Left renal cortex interstitium (tissue), 4 donors: ENCODE measurements at regions not wholly inside any gene's neighbourhood (a gene's known extent, or its start where the extent isn't known, plus 50 kb on each side); places are given as distances from the start of the nearest gene placed in this dataset.

Experiments
- DNase-seq, 4 donors: peaks; one replicate each; pipeline ENCODE4 v3.0.0-alpha.2; 2013; ENCODE audit warnings: low read depth in 4 of 4, low spot score in 2 of 4, missing footprints in 1 of 4

- no peak for DNase-seq
Observed at GRCh38 chr3:30069056-30069455, 537.3 kb upstream of the TGFBR2 start.

GRCh38 chr3:30073040-30073439, 533.4 kb upstream of the TGFBR2 start:
- no peak for DNase-seq

DNA sequence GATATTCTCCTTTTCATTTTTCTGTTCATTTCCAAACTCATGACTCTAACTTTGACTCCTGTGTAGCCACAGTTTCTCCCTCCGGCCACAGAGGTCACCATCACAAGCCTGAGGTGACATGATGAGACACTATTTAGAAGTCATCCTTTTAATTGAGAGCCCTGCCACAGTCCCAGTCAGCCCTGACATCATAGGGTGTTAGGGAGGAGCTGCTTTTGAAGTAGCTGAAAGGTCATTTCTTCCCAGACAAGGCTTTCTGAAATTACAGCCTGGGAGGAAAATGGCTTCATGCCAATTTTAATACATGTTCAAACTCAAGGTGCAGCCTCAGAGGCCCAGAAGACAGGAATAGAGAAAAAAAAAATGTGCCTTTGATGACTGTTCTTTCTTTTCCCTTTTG, 532.8 kb upstream of the TGFBR2 start:
- peak in 1 of 4 donors; percentile 31 for DNase-seq

DNA sequence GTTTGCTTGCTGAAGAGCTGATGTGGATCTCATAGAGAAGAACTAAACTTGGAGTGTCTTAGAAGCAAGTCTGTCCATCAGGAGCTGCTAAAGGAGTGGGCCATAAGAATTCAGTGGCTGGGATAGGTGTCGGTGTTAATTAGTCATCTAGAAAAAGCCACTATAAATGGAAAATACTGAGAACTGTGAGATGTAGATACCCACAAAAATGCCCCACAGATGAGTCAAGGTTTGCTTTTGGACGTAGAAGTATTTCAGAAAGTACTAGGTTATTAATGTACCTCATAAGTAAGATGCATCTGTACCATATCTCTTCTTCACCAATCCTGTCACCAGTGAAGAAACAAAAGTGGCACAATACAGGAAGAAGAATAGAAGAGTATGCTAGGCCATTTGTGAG, 530.9 kb upstream of the TGFBR2 start:
- no peak for DNase-seq

- DNase-seq, result no peak
Observed at GRCh38 chr3:30076899-30077298, 529.5 kb upstream of the TGFBR2 start.

DNA sequence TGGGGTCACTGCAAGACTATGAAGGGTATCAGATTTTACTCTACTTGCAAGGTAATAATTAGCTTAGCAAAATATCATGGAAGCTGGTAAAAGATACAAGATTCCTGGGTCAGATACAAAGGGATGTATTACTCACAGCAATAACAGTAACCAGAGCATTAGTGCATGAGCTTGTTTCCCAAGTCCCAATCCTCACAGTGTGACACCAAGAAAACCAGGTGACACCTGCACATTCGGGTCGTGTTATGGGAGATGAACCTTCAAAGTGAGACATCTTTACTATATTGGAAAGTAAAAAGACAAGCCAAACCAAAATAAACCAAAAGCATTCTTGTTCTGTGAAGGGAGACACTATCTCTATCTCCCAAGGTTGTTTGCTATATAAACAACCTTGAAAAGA, 528.7 kb upstream of the TGFBR2 start:
- DNase-seq, result no peak

- no peak for DNase-seq
Observed at GRCh38 chr3:30078736-30079135, 527.7 kb upstream of the TGFBR2 start.

- no peak for DNase-seq
Observed at GRCh38 chr3:30081904-30082303, 524.5 kb upstream of the TGFBR2 start.

DNA sequence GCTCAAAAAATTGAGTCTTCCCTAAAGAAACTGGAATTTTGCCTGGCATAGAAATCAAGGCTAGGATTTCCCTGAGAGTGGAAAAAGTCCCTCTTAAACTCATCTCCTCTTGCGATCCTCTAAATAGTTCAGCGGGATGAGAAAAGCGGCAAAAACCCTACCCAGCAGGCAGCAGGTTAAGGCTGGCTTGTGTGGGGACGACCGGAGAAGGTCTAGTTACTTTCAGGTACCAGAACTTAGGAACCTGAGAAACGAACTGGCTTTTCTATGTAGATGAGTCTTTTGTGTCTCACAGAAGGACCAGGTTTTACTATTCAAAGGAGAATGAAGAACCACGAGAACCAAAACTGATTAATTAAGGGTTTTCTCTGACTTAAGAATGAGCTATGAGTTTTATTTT, 523.7 kb upstream of the TGFBR2 start:
- DNase-seq, result no peak

DNA sequence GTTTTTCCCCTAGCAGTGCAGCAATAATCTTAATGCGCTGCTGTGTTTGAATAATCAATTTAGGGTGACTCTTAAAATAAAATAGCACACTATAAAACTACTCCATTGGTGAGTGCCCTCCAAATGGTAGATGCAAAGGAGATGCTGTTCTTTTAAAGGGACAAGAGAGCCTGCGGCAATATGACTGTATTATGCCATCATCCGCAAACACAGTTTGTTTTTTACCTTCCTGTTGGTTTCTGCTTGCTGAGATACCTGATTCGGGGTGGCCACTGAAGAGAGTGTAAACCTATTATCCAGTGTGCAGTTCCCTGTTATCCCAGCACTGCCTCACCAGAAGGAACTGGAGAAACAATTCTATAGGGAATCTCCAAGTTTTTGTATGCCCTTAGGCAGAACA, 523.1 kb upstream of the TGFBR2 start:
- DNase-seq, result no peak

DNA sequence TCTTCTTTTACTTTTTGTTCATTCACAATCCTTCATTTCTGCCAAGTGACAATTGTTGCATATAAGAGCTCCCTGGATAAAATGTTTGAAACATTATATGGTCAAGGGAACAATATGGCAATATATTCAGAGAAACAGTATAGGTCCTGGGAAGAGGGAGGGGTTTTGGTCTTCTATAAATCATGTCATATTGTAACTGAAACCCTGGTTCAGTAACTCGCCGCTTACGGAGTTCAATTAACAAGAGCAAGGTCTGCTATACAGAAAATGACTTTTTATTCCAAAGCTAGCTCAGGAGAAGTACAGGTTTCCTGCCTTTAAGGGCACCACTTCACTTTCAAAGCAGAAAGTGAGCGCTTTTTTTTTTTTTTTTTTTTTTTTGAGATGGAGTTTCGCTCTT, 522.1 kb upstream of the TGFBR2 start:
- no peak for DNase-seq

GRCh38 chr3:30084971-30085403, 521.4 kb upstream of the TGFBR2 start:
- DNase-seq, result no peak

- no peak for DNase-seq
Observed at GRCh38 chr3:30085486-30085885, 520.9 kb upstream of the TGFBR2 start.

- DNase-seq, result no peak
Observed at GRCh38 chr3:30091686-30092085, 514.7 kb upstream of the TGFBR2 start.

DNA sequence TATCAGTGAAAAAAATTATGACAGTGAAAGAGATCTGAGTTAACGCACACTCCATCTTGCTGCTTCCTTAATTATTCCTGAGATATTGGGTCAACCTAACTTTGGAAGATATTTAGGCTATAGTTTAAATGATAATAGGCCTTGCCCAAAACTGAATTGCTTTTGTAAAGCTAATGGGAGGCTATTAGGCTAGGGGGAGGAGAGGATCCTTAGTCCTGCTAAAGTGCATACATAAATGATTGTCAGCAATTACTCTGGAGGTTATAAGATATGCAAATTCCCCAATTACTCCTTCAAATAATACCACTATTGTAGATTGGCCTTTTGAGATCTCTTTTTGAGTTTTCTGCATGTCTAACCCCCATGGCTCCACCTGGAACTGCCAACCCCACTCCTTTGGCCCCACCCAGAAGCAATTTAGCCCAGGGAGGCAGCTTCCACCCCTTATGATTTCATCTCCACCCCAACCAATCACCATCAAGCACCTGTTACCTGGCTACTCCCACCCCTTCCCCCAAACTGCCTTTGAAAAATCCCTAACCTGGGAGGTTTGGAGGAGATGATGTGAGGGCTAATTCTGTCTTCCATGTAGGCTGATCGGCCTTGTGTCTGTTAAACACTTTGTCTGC, 509.3 kb upstream of the TGFBR2 start:
- no peak for DNase-seq

- no peak for DNase-seq
Observed at GRCh38 chr3:30098243-30098642, 508.2 kb upstream of the TGFBR2 start.

DNA sequence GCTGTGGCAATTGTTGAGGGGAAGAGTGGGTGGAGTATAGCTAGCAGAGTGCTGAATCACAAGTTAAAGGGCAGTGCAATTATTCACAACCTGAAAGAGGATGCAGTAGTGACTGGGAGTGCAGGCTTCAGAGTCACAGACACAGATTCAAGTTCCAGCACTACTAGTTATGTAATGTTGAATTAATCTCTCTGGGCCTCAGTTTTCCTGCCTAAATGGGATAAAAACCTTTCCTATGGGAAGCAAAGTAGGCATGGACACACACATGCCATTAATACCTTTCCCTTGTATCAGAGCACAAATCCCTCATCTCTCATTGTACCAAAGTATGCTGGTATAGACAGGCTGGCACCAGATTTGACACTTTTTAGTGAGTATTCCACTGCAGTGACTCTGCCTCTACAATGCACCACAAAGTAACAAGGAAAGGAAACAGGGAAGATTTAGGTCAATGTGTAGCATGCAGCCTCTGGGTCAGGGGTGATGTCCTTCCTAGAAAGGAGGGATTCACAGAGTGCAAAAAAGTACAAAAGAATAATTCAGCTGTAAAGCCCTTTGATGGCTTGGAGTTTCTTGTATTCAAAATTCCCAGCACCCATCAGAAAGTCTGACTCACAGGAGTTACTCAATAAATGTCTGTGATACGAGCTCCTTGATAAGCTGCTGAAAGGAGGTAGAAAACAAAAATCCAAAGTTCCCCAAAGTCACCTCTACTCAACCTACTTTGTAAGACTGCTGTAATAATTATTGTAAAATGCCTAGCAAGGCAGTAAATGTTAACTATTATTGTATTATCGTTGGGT, 507.5 kb upstream of the TGFBR2 start:
- no peak for DNase-seq

DNA sequence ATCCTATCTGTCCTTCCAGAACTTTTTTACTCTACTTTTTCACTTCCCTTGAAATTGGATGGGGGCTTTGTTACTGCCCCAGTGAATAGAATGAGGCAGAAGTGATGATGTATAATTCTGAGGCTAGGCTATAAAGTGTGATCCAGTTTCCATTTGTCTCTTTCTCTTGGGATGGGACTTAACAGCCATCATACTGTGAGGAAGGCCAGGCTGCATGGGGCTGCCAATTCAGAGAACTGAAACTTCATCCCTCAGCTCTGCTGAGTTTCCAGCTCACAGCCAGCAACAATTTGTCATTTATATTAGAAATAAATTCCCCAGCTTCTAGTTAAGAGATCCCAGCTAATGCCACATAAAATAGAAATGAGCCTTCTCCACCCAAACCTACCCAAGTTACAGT, 504.0 kb upstream of the TGFBR2 start:
- DNase-seq, result no peak

DNA sequence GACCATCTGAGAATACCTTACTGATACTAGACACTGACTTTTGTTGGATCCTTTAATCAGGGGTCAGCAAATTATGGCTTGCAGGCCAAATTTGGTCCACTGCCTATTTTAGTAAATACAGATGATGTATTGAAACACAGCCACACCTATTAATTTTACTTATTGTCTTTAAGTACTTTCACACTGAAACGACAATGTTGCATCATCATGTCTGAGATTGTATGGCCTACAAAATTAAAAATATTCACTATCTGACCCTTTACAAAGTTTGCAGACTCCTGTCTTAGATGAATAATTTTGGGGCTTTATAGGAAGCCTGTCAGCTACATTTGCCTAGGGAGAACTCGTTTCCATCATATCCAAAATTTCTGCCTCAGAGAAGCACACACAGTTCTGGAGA, 503.2 kb upstream of the TGFBR2 start:
- no peak for DNase-seq

DNA sequence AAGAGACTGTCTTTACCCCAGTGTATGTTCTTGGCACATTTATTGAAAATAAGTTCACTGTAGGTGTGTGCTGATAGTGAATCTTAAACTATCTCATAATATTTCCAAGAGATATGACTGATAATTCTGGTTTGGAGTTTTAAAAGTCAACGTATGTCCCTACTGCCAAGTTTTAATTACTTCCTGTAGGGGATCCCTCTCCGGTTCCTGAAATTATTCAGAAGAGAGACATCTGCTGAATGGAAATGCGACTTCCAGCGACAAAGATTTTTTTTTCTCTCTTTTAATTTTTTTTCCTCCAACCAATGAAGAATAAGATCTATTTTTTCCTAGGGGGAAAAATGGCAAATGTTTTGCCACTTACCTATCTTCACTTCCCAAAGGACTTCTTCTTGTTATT, 498.9 kb upstream of the TGFBR2 start:
- DNase-seq, result no peak

DNA sequence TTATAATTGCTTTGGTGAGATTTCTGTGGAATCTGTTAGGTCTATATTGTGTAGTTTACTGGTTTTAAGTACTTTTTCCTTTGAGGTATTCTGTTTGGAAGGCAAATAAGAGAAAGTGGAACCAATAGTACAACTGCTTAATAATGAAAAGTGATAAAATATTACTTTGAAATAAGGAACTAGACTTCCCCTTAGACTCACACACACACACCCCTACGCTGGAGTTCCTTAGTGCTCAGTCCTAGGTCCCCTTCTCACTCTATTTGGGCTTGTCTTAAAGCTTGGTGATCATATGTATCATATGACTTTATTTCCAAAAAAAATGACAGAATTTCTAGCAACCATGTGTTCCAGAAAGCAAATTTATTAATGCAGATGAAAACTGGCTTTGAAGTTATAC, 494.0 kb upstream of the TGFBR2 start:
- DNase-seq, result no peak

- DNase-seq, result peak in 2 of 4 donors; percentile 21 to 25
Observed at GRCh38 chr3:30112902-30113484, 493.4 kb upstream of the TGFBR2 start.
